HG02885 (cell line): ENCODE measurements at regions not wholly inside any gene's neighbourhood (a gene's known extent, or its start where the extent isn't known, plus 50 kb on each side); places are given as distances from the start of the nearest gene placed in this dataset.
A peak's percentile ranks its signal among the peaks of the same experiment; 100 is the strongest.

Experiments
- ATAC-seq: cut with Tn5 transposase; IDR thresholded peaks from one replicate; pipeline ENCODE4 v1.9.1; 2021; ENCODE audit warnings: mild to moderate bottlenecking; ENCODE audit not compliant: unreplicated experiment, poor library complexity

GRCh38 chr12:28104903-28105864, 85.1 kb upstream of the CCDC91 start:
- no peak for ATAC-seq

DNA sequence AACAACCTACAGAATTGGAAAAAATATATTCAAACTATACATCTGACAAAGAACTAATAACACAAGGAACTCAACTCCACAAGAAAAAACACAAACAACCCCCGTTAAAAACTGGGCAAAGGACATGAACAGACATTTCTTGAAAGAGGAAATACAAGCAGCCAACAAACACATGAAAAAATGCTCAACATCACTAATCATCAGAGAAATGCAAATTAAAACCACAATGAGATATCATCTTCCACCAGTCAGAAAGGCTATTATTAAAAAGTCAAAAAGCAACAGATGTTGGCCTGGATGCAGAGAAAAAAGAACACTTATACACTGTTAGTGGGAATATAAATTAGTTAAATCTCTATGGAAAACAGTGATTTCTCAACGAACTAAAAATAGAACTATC, 82.6 kb upstream of the CCDC91 start:
- no peak for ATAC-seq

DNA sequence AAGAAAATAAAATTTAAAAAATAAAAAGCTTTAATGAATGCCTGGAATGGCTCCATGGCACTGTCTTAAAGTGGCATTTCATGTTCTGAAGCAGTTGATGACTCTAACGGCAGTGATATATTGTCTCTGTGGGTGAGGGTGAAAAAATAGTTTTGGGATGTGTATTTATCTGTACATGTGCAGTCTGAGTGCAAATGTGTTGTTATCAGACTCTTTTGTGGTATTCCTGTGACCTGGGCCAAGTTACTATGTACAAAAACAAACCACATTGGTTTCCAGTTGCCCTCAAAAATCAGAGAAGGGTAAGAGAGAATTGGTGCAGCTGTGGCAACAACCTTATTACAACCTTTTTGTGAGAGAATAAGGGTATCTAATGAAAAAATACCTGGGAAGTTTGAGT, 81.7 kb upstream of the CCDC91 start:
- no peak for ATAC-seq

DNA sequence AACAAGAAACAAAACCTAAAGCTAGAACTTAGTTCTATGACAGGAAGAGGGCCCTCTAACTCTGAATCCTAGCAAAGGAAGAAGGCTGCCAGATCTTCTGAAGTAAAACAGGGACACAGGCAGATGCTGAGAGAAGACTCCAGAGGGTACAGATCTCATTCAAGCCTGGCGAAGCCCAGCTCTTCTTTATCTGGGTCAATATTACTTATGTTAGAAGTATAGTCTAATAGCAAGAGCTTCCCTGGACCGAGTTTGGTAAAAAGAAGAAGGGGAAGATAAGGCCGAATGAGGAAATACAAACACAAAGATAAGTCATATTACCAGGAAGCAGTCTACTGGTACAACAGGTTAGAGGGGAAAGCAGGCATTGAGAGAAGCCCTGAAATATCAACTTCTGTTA, 79.9 kb upstream of the CCDC91 start:
- ATAC-seq, result no peak

GRCh38 chr12:28114488-28114887, 75.8 kb upstream of the CCDC91 start:
- no peak for ATAC-seq

DNA sequence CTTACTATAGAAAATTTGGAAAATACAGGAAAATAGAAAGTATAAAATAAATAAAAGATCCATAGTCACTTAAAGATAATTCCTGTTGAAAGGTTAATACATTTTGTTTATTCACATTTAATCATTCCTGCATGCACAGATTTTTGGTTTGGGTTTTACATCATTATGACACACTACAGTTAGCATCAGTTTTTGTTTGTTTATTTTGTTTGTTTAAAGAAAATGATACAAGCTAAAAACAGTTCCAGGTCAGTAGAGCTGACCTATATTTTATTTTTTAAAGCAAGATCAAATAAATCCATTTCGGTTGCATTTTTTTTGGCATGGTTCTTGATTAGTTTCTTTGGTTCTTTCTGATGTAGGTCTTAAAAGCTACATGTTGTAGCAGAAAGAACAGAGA, 68.8 kb upstream of the CCDC91 start:
- ATAC-seq, result no peak

DNA sequence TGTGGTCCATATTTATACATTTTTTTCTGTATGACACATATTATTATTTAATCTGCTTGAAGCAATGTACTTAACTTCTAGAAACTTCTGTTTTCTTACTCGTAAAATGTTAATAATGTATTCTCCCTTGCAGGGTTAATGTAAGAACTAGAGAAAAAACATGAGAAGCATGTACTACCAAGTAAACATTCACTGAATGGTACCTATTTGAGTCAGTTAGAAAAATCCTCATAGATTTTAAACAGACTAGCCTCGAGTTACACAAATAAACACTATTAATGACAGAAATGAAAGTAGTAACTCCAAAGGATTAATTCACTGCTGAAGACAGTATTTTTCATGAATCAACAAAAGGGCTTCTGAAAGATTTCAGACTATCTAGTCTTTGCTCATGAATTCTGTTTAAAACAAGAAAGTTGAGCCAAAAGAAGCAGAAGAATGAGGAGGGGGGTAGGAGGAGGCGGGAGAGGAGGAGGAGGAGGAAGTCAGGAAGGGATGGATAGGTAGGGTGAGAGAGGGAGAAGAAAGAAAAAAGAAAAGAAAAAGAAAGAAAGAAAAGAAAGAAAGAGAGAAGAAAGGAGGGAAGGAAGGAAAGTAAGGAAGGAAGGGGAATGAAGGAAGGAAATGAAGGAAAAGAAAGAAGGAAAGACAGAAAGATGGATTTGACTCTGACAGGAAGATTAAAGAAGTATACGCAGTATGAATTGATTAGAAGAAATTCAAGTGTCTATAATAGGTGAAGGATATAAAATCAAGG, 68.2 kb upstream of the CCDC91 start:
- ATAC-seq, result no peak

DNA sequence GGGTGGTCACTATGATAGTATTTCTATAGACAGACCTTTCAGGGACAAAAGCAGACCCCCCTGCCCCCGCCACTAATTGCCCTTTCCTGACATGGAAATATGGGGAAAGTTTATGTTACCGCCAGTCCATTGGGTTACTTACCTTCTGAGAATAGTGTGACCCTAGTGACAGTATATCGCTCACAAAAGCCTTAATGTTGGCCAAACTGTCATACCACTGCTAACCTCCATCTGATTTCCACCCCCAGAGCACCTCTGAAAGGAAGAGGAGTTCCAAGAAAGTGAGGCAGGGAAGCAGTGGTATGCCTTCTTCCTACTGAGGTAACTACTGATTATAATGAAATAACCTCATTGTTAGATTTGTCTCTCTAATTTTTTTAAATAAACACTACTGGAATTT, 67.5 kb upstream of the CCDC91 start:
- no peak for ATAC-seq

DNA sequence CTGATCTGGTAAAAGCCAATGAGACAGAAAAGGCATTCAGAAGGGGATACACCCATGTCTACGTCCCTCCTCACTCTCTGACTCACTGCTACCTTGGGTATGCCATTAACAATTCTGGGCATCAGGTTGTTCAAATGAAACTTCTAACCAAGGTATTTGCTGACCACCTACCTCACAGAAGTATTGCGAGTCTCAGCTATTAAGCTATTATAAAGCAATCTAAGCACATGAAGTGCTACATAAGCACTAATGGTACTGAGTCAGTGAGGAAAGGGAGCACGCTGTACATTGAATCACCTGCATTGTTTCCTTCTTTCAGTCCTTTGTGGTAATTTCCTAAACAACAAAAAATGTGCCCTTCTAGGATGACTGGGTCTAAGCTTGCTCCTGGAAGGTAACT, 62.8 kb upstream of the CCDC91 start:
- no peak for ATAC-seq

DNA sequence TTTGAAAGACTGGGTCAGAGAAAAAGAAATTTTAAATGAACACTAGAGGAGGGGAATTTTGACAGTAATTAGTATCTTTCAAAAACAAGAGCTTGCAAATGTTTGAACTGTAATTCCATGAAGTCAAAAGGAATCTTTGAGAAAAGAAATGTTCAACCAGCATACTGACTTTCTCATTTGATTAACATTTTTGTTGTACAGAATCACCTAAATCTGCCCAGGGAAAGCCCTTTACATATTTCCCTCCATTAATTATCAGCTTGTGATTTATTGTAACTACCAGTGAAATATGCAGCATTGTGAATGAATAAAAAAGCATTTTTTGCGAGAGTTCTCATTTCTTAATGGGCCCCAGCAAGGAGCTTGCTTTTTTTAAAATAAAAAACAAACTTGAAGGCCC, 61.2 kb upstream of the CCDC91 start:
- ATAC-seq, result no peak

DNA sequence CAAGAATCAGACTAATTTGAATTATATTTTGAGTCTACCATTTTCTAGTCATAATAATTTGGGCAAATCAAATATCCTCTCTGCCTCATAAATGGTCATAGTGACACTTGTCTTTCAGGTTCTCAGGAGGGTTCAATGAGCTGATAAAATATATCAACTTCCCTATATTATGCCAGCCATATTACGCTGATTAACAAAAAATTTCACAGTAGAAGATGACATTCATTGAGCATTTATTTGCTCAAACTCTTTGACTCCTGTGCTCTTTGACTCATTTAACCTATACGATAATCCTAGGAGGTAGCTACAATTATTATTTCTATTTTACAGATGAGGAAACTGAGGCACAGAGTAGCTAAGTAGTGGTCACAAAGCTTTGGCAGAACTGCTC, 60.0 kb upstream of the CCDC91 start:
- no peak for ATAC-seq

DNA sequence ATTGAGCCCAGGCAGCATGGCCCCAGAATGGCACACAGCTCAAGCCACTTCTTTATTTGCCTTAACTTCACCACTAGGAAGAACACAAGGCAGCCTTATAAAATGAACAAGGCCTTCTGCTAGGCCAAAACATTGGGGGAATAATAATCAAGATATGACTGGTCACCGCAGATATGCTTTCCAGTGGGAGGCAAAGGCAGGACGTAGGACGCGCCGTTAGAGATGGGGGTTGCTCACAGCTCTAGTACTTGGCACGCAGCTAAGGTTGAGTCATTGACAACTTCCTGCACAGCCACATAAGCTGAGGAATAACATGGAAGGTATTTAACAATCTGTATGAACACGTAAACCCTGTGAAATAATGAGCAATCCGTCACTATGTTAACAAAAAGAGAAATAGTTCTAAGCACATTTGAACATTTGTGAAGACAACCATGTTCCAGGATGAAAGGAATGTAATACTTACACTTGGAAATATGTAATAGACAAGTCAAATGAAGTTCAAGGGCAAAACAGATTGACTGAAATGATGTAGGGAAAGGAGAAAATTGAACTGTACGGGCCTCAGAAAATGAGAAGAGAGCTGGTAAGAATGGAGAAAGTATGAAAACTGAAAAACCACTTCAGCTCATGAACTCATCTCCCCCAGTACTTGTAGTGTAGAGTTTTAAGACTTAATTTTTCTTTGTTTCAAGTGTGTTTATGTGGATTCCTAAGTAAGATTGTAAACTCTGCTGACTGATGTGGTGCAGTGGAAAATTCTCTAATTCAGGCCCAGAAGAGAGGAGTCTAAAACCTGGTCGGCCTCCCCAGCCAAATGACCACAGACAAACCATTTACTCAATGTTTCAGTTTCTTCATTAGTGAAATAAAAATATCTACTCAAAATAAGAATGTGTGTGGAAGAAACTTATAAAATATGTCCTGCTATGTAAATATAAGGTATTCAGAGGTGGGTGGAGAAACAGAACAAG, 59.3 kb upstream of the CCDC91 start:
- peak; percentile 57 for ATAC-seq

GRCh38 chr12:28132398-28132797, 57.9 kb upstream of the CCDC91 start:
- ATAC-seq, result no peak

DNA sequence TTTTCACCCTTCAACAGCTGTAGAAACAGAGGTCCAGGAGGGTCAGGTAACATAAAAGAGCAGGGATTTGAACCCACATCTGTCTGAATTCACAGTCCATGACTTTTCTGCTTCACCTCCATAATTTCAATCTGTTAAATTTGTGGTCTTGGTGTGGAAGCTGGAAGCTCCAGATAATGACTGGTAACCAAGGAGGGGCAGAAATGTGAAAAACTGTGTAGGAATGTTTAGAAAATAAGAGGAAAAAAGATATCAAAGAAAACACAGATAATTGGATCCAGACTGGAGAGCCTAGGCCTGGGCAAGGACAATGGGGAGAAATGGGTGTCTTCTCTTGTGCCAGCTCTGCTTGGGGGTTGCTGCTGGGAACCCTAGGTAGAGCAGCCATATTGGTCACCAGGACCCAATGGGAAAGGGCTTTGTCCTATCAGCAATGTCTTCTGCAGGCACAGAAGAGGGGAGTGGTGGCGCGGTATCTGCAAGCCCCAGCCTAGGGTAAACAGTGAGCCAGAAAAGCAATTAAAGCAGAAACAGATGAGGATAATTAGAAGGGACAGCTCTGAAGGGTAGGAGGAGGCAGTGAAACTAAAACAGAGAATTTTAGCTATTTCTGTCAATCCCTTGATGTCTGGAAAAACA, 54.3 kb upstream of the CCDC91 start:
- no peak for ATAC-seq

GRCh38 chr12:28137414-28137813, 52.8 kb upstream of the CCDC91 start:
- no peak for ATAC-seq

DNA sequence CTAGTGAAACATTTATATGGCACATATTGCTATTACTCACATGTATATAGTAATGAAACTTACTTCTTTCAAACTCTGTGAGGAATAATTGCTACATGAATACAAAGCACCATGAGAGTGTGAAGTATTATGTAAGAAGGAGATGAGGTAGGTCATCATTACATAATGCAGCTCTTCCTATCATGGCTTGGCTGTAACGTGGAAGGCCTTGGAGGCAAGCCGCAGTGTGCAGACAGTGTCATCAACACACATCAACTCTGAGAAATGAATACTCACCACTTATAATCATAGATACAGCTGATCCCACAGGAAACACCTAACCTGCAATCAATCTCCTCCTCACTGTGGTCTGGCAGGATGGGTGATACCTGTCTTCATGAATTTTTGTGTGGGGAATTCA, 49.9 kb upstream of the CCDC91 start:
- ATAC-seq, result no peak
